SHP77 (cell line): ENCODE measurements at regions not wholly inside any gene's neighbourhood (a gene's known extent, or its start where the extent isn't known, plus 50 kb on each side); places are given as distances from the start of the nearest gene placed in this dataset.
"Not testable (repeated sequence)": the region's sequence is repeated elsewhere in the genome, so short reads cannot be mapped to it uniquely, and the experiment has no call there.

Experiments
- DNase-seq, 2 experiments: peaks; one replicate each; lab custom pipeline; 2025; lab: John Stamatoyannopoulos, UW

- no peak for DNase-seq
These were observed 934.4 kb downstream of the AACS start for GRCh38 chr12:125999628-126000027.

- DNase-seq, result no peak
These were observed 954.1 kb downstream of the AACS start for GRCh38 chr12:126019385-126019784.

GRCh38 chr12:126021675-126022074, 956.4 kb downstream of the AACS start:
- DNase-seq, result no peak

- no peak for DNase-seq
These were observed 962.6 kb downstream of the AACS start for GRCh38 chr12:126027825-126028224.

GRCh38 chr12:126030573-126030972, 965.3 kb downstream of the AACS start:
- no peak for DNase-seq

- no peak for DNase-seq
These were observed 968.5 kb downstream of the AACS start for GRCh38 chr12:126033751-126034150.

GRCh38 chr12:126036348-126036747, 971.1 kb downstream of the AACS start:
- DNase-seq, result no peak

- no peak for DNase-seq
These were observed 973.2 kb downstream of the AACS start for GRCh38 chr12:126038434-126038833.

- no peak for DNase-seq
These were observed 975.1 kb downstream of the AACS start for GRCh38 chr12:126040307-126040706.

- DNase-seq, result no peak
These were observed 977.1 kb downstream of the AACS start for GRCh38 chr12:126042286-126042685.

GRCh38 chr12:126049501-126049900, 984.3 kb downstream of the AACS start:
- not testable (repeated sequence) for DNase-seq

GRCh38 chr12:126051611-126052107, 986.4 kb downstream of the AACS start:
- no peak for DNase-seq

- no peak for DNase-seq
These were observed 990.3 kb downstream of the AACS start for GRCh38 chr12:126055521-126055920.

- no peak for DNase-seq
These were observed 996.5 kb downstream of the AACS start for GRCh38 chr12:126061777-126062176.

- DNase-seq, result no peak
These were observed 998.8 kb downstream of the AACS start for GRCh38 chr12:126064028-126064427.

GRCh38 chr12:126067626-126068329, 1002.5 kb downstream of the AACS start:
- no peak for DNase-seq

- DNase-seq, result peak; percentile 77 to 85
These were observed 1004.4 kb downstream of the AACS start for GRCh38 chr12:126069549-126070165.

- no peak for DNase-seq
These were observed 1011.3 kb downstream of the AACS start for GRCh38 chr12:126076515-126076914.

- peak; percentile 54 to 70 for DNase-seq
These were observed 1018.7 kb downstream of the AACS start for GRCh38 chr12:126083926-126084325.

- peak in 1 of 2 experiments; percentile 47 for DNase-seq
These were observed 1019.2 kb downstream of the AACS start for GRCh38 chr12:126084480-126084879.

GRCh38 chr12:126086242-126086641, 1021.0 kb downstream of the AACS start:
- no peak for DNase-seq

- DNase-seq, result no peak
These were observed 1022.5 kb downstream of the AACS start for GRCh38 chr12:126087692-126088091.

- peak in 1 of 2 experiments; percentile 31 for DNase-seq
These were observed 1028.7 kb downstream of the AACS start for GRCh38 chr12:126093908-126094307.
